H1 (cell line): ENCODE measurements at regions not wholly inside any gene's neighbourhood (a gene's known extent, or its start where the extent isn't known, plus 50 kb on each side); places are given as distances from the start of the nearest gene placed in this dataset.
A peak's percentile ranks its signal among the peaks of the same experiment; 100 is the strongest.

Source experiments
- CTCF ChIA-PET: fragments of 300-600 bp; sonication (Branson Sonifier 250); formaldehyde crosslinking; loops from one replicate; lab custom pipeline; 2021; ENCODE audit not compliant: partially characterized antibody; lab: Charles Lee
- POLR2A ChIA-PET: fragments of 300-600 bp; sonication (Branson Sonifier 250); formaldehyde crosslinking; loops from one replicate; lab custom pipeline; 2021; ENCODE audit warnings: inconsistent platforms; ENCODE audit not compliant: partially characterized antibody; lab: Charles Lee
- DNase-seq, 2 experiments: peaks; one replicate each; pipeline versions ENCODE4 v3.0.0 to v3.0.0-alpha.2; 2010 to 2022; ENCODE audit warnings: low spot score in 2 of 2, low read depth in 1 of 2, mixed read lengths in 1 of 2
- FAIRE-seq: peaks from 2 replicates; lab custom pipeline; 2011; peaks lifted over from hg19 to GRCh38; lab: Jason Lieb, UNC
- H2AFZ ChIP-seq: 2 replicates; pipeline ENCODE4 v1.8.1; 2012; ENCODE audit warnings: low read length, inconsistent platforms
- H2AK5ac ChIP-seq: 2 replicates; pipeline ENCODE4 v1.6.1; 2013; ENCODE audit warnings: low read depth, low read length
- H2BK120ac ChIP-seq: replicated peaks from 2 replicates; pipeline ENCODE3; 2013; ENCODE audit warnings: low read depth, low read length, inconsistent platforms
- H2BK12ac ChIP-seq: 2 replicates; pipeline ENCODE4 v1.6.1; 2013; ENCODE audit warnings: low read depth, low read length
- H2BK15ac ChIP-seq: 2 replicates; pipeline ENCODE4 v1.6.1; 2013; ENCODE audit warnings: low read length
- H2BK20ac ChIP-seq: 2 replicates; pipeline ENCODE4 v1.6.1; 2013; ENCODE audit warnings: low read length
- H2BK5ac ChIP-seq: 2 replicates; pipeline ENCODE4 v1.6.1; 2013; ENCODE audit warnings: low read depth, low read length
- H3K14ac ChIP-seq: 2 replicates; pipeline ENCODE4 v1.6.1; 2013; ENCODE audit warnings: inconsistent platforms; ENCODE audit not compliant: insufficient read length
- H3K18ac ChIP-seq: 2 replicates; pipeline ENCODE4 v1.6.1; 2013; ENCODE audit warnings: low read length; ENCODE audit errors: extremely low read depth
- H3K23ac ChIP-seq: 2 replicates; pipeline ENCODE4 v1.6.1; 2013; ENCODE audit warnings: inconsistent platforms; ENCODE audit not compliant: insufficient read length
- H3K23me2 ChIP-seq: 2 replicates; pipeline ENCODE4 v1.6.1; 2013; ENCODE audit warnings: low read depth, low read length
- H3K27ac ChIP-seq: 2 replicates; pipeline ENCODE4 v1.6.1; 2011; ENCODE audit warnings: low read depth, low read length, inconsistent platforms
- H3K27me3 ChIP-seq, 4 experiments: replicated peaks in 1 of 4; 1 replicate in 1 of 4; 2 replicates in 3 of 4; pipeline versions ENCODE4 v1.6.1 to v1.8.1; 2011 to 2013; ENCODE audit warnings: low read length in 3 of 4, mild to moderate bottlenecking in 3 of 4, inconsistent platforms in 2 of 4, mixed read lengths in 2 of 4, moderate library complexity in 1 of 4; ENCODE audit not compliant: control insufficient read depth in 3 of 4, insufficient read depth in 3 of 4; ENCODE audit errors: extremely low read depth in 1 of 4
- H3K36me3 ChIP-seq, 4 experiments: 2 replicates each; pipeline versions ENCODE4 v1.6.1 to v1.8.1; 2011 to 2013; ENCODE audit warnings: mild to moderate bottlenecking in 4 of 4, low read length in 3 of 4, moderate library complexity in 2 of 4, control low read depth in 1 of 4, inconsistent platforms in 1 of 4; ENCODE audit not compliant: insufficient read depth in 4 of 4, control insufficient read depth in 2 of 4
- H3K4ac ChIP-seq: replicated peaks from 2 replicates; pipeline ENCODE3; 2013; ENCODE audit warnings: low read length, low read depth, mixed read lengths, inconsistent platforms; ENCODE audit not compliant: insufficient read length
- H3K4me1 ChIP-seq, 4 experiments: replicated peaks in 1 of 4; 1 replicate in 1 of 4; 2 replicates in 3 of 4; pipeline versions ENCODE4 v1.6.1 to v1.8.1; 2011 to 2013; ENCODE audit warnings: low read length in 3 of 4, inconsistent platforms in 2 of 4, mixed read lengths in 1 of 4; ENCODE audit not compliant: insufficient read depth in 4 of 4, control insufficient read depth in 3 of 4
- H3K4me2 ChIP-seq, 2 experiments: 2 replicates each; pipeline versions ENCODE4 v1.6.1 to v1.8.1; 2011 to 2013; ENCODE audit warnings: low read depth in 2 of 2, low read length in 2 of 2, control low read depth in 1 of 2, inconsistent platforms in 1 of 2, mild to moderate bottlenecking in 1 of 2; ENCODE audit not compliant: insufficient read depth in 1 of 2
- H3K4me3 ChIP-seq, 4 experiments: fragments of 200-600, 300-600 bp in 1 of 4; sonication (generic), shearing (Covaris generic), sonication (Bioruptor Twin) in 1 of 4; 2 replicates each; pipeline versions ENCODE4 v1.5.1 to v1.8.1; 2011 to 2016; ENCODE audit warnings: low read length in 4 of 4, low read depth in 3 of 4, control low read depth in 2 of 4, inconsistent platforms in 2 of 4, mild to moderate bottlenecking in 2 of 4, mixed read lengths in 1 of 4, moderate library complexity in 1 of 4; ENCODE audit not compliant: insufficient read depth in 2 of 4; ENCODE audit errors: extremely low read depth in 1 of 4
- H3K56ac ChIP-seq: replicated peaks from 2 replicates; pipeline ENCODE3; 2013; ENCODE audit warnings: low read depth, mild to moderate bottlenecking, mixed read lengths, low read length, inconsistent platforms; ENCODE audit not compliant: insufficient read length
- H3K79me1 ChIP-seq: 2 replicates; pipeline ENCODE4 v1.6.1; 2013; ENCODE audit warnings: low read depth, low read length, control low read depth
- H3K79me2 ChIP-seq, 2 experiments: 2 replicates each; pipeline versions ENCODE4 v1.6.1 to v1.8.1; 2012 to 2013; ENCODE audit warnings: low read length in 2 of 2, mild to moderate bottlenecking in 2 of 2, inconsistent platforms in 1 of 2; ENCODE audit not compliant: insufficient read depth in 2 of 2, control insufficient read depth in 1 of 2
- H3K9ac ChIP-seq, 4 experiments: replicated peaks in 1 of 4; 1 replicate in 1 of 4; 2 replicates in 3 of 4; pipeline versions ENCODE4 v1.6.1 to v1.8.1; 2011 to 2013; ENCODE audit warnings: low read depth in 3 of 4, low read length in 3 of 4, control low read depth in 2 of 4, mild to moderate bottlenecking in 2 of 4, moderate library complexity in 2 of 4, inconsistent platforms in 1 of 4; ENCODE audit errors: extremely low read depth in 1 of 4
- H3K9me3 ChIP-seq, 2 experiments: 2 replicates each; pipeline versions ENCODE4 v1.6.1 to v1.8.1; 2012 to 2013; ENCODE audit warnings: mild to moderate bottlenecking in 2 of 2, moderate library complexity in 2 of 2, control low read depth in 1 of 2, inconsistent platforms in 1 of 2, low read depth in 1 of 2, low read length in 1 of 2, mixed read lengths in 1 of 2; ENCODE audit not compliant: insufficient read depth in 2 of 2
- H4K20me1 ChIP-seq, 2 experiments: replicated peaks in 1 of 2; 2 replicates each; pipeline versions ENCODE3 to v1.8.1; 2011 to 2013; ENCODE audit warnings: inconsistent platforms in 2 of 2, low read length in 2 of 2, mild to moderate bottlenecking in 1 of 2; ENCODE audit not compliant: insufficient read depth in 2 of 2, control insufficient read depth in 1 of 2
- H4K5ac ChIP-seq: 2 replicates; pipeline ENCODE4 v1.6.1; 2013; ENCODE audit warnings: low read length, low read depth, mixed read lengths, inconsistent platforms; ENCODE audit not compliant: insufficient read length
- H4K8ac ChIP-seq: 2 replicates; pipeline ENCODE4 v1.8.0; 2013; ENCODE audit warnings: mild to moderate bottlenecking, moderate library complexity, low read length, inconsistent platforms; ENCODE audit not compliant: insufficient read depth; ENCODE audit errors: extremely low read depth
- H4K91ac ChIP-seq: replicated peaks from 2 replicates; pipeline ENCODE3; 2013; ENCODE audit warnings: low read length, mixed read lengths, inconsistent platforms; ENCODE audit not compliant: insufficient read length
- ATF3 ChIP-seq: IDR thresholded peaks from 2 replicates; pipeline ENCODE4 v1.6.1; 2011; ENCODE audit warnings: low read depth, mild to moderate bottlenecking, low read length; ENCODE audit not compliant: insufficient read depth
- BCL11A ChIP-seq, 2 experiments: IDR thresholded peaks; one replicate each; pipeline ENCODE4 v1.6.1; 2011; ENCODE audit warnings: low read depth in 2 of 2, low read length in 2 of 2, mild to moderate bottlenecking in 2 of 2
- CEBPB ChIP-seq: IDR thresholded peaks from 2 replicates; pipeline ENCODE4 v1.6.1; 2012; ENCODE audit warnings: low read depth, low read length
- CHD2 ChIP-seq: IDR thresholded peaks from 2 replicates; pipeline ENCODE4 v1.6.1; 2012; ENCODE audit warnings: low read length, improper control_type of control experiment
- EGR1 ChIP-seq: IDR thresholded peaks from 2 replicates; pipeline ENCODE4 v1.6.1; 2011; ENCODE audit warnings: low read depth, low read length, borderline replicate concordance
- GTF2F1 ChIP-seq: IDR thresholded peaks from 2 replicates; pipeline ENCODE4 v1.6.1; 2012; ENCODE audit warnings: low read depth, low read length, improper control_type of control experiment, borderline replicate concordance
- HDAC2 ChIP-seq, 2 experiments: fragments of 300-600 bp in 1 of 2; sonication (generic) in 1 of 2; IDR thresholded peaks; 2 replicates each; pipeline ENCODE4 v1.6.1; 2011 to 2012; ENCODE audit warnings: low read depth in 2 of 2, low read length in 2 of 2, mild to moderate bottlenecking in 2 of 2, moderate library complexity in 2 of 2, borderline replicate concordance in 1 of 2, inconsistent platforms in 1 of 2
- HDAC6 ChIP-seq: IDR thresholded peaks from one replicate; pipeline ENCODE4 v1.7.1; 2012; ENCODE audit warnings: low read depth, mild to moderate bottlenecking, inconsistent platforms, low read length, moderate library complexity
- KDM4A ChIP-seq: IDR thresholded peaks from one replicate; pipeline ENCODE4 v1.7.1; 2012; ENCODE audit warnings: low read depth, mild to moderate bottlenecking, moderate library complexity, low read length, inconsistent platforms; ENCODE audit not compliant: severe bottlenecking
- POU5F1 ChIP-seq: IDR thresholded peaks from 2 replicates; pipeline ENCODE4 v1.6.1; 2011; ENCODE audit warnings: low read depth, mild to moderate bottlenecking, low read length, moderate library complexity
- RNF2 ChIP-seq: fragments of 200-900, 300-1000 bp; sonication (generic); IDR thresholded peaks from 2 replicates; pipeline ENCODE4 v1.7.1; 2016; ENCODE audit warnings: borderline replicate concordance, low read depth, mild to moderate bottlenecking, antibody characterized with exemption, low read length; ENCODE audit not compliant: poor library complexity, severe bottlenecking; ENCODE audit errors: missing control alignments
- YY1 ChIP-seq: IDR thresholded peaks from 2 replicates; pipeline ENCODE4 v1.6.1; 2011; ENCODE audit warnings: low read depth, mild to moderate bottlenecking, low read length
- WGBS, 2 experiments: shearing (Covaris generic) in 1 of 2; methylation state at CpG; one replicate each; pipeline versions ENCODE4 v1.1.6 to v1.1.7; 2013 to 2015; ENCODE audit warnings: low lambda C conversion rate in 2 of 2, mixed read lengths in 2 of 2, inconsistent platforms in 1 of 2, low coverage in 1 of 2, missing lambda C conversion rate in 1 of 2; ENCODE audit not compliant: insufficient replicate concordance in 2 of 2, insufficient coverage in 1 of 2, insufficient read length in 1 of 2; ENCODE audit errors: extremely low coverage in 1 of 2, missing lambda C conversion rate in 1 of 2; 5-methylcytosine and 5-hydroxymethylcytosine counted together
- TF ChIP-seq, protein P1 (sequence below): IDR thresholded peaks from 2 replicates; pipeline ENCODE4 v1.6.1; 2011; ENCODE audit warnings: low read length, improper control_type of control experiment

DNA sequence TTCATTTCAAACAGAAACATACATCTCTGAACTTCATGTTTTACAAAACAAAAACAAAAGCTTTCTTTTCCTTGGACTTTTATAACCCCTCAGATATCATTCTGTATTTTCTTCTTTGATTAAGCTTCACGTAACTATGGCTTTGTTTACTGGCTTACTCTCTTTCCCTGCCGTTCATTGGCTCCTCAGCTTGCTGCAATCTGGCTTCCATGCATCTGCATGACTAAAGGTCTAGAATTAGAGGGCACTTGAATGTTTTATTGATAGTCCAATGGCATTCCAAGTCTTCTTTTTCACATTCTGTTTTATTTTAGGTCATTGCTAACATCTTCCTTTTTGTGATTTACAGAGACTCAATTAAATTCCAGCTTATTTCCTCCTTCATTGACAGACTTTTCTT is 487.6 kb downstream of the GRXCR1 start:
- Histone ChIP-seq H3K18ac (no peak overlapping the region), H3K79me1 (no peaks in the 10 kb centered on the region), H4K5ac (no peak overlapping the region), H3K4me2 (peak overlapping the region in 1 of 2 experiments; percentile 3; a peak in 1 of 4 replicates), H3K4me3 (no peak overlapping the region), H3K4me1 (no peaks in the 10 kb centered on the region), H2BK5ac (no peak overlapping the region), H3K36me3 (no peaks in the 10 kb centered on the region), H3K27me3 (no peaks in the 10 kb centered on the region), H2AK5ac (no peak overlapping the region), H4K20me1 (no peaks in the 10 kb centered on the region), H3K14ac (no peak overlapping the region), H2AFZ (peak overlapping the region; percentile 84), H2BK20ac (no peak overlapping the region), H2BK12ac (no peak overlapping the region), H3K9ac (no peak overlapping the region), H3K27ac (no peak overlapping the region), H3K23ac (no peak overlapping the region), H4K8ac (no peak overlapping the region), H3K23me2 (no peaks in the 10 kb centered on the region; the same call in 1 of the 2 replicates), H4K91ac (no peak overlapping the region), H3K4ac (no peak overlapping the region), H2BK15ac (no peak overlapping the region), H3K56ac (no peak overlapping the region), H2BK120ac (no peak overlapping the region), H3K79me2 (no peaks in the 10 kb centered on the region), H3K9me3 (no peaks in the 10 kb centered on the region)
- no peak for DNase-seq
- peak; percentile 90 for FAIRE-seq
- WGBS, 2 experiments, result 56% methylated on average over 2 of the region's 2 CpGs; no CpG with 5 or more reads in 1 of the 2 experiments
- CTCF ChIA-PET, result interaction anchor here (0.7 kb wide), 1 partner anchor 14 kb away, joined by 3 read pairs; no protein-coding TSS in a partner anchor
- POLR2A ChIA-PET, result no interaction called here
- TF ChIP-seq BCL11A (IDR thresholded peaks at IDR 0.05; ENCODE audit: low read depth in 2 of 2, low read length in 2 of 2) (no peak), ATF3 (no peak), KDM4A (no peak), GTF2F1 (no peak), RNF2 (no peak), YY1 (no peak), CEBPB (no peak), EGR1 (no peak), HDAC6 (no peak), HDAC2 (IDR thresholded peaks at IDR 0.05; ENCODE audit: borderline replicate concordance in 1 of 2, low read depth in 2 of 2, low read length in 2 of 2) (no peak), CHD2 (no peak), POU5F1 (no peak)
- TF ChIP-seq, protein P1, sequence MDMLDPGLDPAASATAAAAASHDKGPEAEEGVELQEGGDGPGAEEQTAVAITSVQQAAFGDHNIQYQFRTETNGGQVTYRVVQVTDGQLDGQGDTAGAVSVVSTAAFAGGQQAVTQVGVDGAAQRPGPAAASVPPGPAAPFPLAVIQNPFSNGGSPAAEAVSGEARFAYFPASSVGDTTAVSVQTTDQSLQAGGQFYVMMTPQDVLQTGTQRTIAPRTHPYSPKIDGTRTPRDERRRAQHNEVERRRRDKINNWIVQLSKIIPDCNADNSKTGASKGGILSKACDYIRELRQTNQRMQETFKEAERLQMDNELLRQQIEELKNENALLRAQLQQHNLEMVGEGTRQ, result no peak
